SHP77 treated with DMSO at 0.1 percent for 48 hours (cell line): ENCODE measurements at regions not wholly inside any gene's neighbourhood (a gene's known extent, or its start where the extent isn't known, plus 50 kb on each side); places are given as distances from the start of the nearest gene placed in this dataset.

ENCODE experiments used
- DNase-seq: peaks from one replicate; lab custom pipeline; 2025; lab: John Stamatoyannopoulos, UW

DNA sequence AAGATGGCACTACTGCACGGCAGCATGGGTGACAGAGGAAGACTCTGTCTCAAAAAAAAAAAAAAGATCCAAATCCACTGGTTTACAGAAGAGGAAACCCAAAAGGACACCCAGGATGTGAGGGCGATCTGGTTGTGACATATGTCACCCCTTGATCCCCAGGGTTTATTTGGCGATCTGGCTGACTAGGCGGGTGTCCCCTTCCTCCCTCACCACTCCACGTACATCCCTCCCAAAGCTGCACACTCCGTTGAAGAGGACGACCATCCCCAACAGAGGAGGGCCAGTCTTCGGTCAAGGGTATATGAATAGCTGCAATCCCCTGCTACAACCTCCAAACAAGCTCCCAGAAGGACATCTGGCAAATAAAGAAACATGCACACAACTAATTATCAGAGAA lies 111.6 kb downstream of the HTR5A start:
- no peak for DNase-seq

- no peak for DNase-seq
Measured at GRCh38 chr7:155182406-155182970, 112.4 kb downstream of the HTR5A start.

GRCh38 chr7:155183655-155184054 lies 113.5 kb downstream of the HTR5A start:
- DNase-seq = no peak

DNA sequence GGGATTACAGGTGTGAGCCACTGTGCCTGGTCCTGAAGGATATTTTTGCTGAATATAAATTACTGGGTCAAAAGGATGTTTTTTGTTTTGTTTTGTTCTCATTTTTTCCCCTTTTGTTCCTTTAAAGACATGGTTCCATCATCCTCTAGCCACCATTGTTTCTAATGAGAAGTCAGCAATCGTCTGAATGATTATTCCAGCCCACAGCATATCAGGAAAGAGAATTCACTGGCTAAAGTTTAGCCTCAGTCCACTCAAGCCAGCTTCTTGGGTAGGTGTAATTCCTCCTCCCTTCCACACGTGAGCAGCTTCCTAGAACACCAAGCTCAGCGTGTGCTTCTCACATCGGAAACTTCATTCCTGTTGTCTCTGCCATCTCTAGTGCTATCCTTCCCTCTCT lies 112.8 kb upstream of the INSIG1 start:
- no peak for DNase-seq

- no peak for DNase-seq
Measured at GRCh38 chr7:155187061-155187785, 110.5 kb upstream of the INSIG1 start.

DNA sequence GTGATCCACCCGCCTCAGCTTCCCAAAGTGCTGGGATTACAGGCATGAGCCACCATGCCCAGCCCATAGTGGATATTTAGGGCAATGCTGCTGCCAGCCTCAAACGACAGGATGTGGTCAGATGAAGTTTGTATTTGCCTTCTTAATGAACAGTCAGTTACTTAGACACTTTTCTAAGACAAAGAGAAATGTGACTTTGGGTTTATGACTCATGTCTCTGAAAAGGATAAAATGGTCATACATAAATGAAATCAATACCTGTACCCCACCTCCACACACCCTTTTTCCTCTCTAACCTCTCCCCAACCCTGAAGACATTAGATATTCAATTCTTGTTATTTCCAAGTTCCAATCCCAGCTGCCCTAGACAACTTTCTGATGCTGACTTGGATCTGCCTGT lies 109.3 kb upstream of the INSIG1 start:
- DNase-seq = no peak

DNA sequence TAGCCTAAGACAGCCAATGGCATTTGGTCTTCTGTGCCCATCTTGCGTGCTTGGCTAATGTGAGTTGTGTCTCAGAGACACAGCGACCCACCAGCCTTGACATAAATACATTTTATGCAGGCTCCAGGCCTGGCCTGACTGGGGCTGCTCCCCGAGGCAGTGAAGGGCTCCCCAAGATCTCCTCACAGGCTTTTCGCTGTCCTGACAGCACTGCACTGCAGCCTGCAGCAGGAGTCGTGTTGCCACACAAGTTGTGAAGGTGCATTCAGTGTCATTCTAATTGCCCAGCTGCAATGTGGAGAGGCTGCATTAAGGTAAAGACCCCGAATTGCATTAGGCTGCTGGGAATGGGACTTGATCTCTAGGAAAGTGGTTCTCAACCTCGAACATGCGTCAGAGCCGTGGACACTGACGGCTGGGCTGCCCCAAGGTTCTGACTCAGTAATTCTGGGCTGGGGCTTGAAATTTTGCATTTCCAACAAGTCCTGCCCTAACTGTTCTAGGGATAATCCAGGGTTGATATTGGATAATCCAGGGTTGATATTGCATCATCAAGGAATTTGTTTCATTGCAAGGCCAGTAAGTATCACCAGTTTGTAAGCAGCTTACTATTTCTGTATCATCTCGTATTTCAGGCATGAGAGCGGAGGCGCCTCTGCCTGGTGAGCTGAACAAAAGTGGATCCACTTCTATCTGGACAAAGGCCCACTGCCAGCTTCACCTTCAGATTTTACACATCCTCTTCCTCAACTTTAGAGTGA lies 108.7 kb upstream of the INSIG1 start:
- DNase-seq = no peak

- DNase-seq = no peak
Measured at GRCh38 chr7:155189590-155189989, 108.1 kb upstream of the INSIG1 start.

GRCh38 chr7:155190688-155191087 lies 107.0 kb upstream of the INSIG1 start:
- no peak for DNase-seq

- DNase-seq = no peak
Measured at GRCh38 chr7:155191137-155191536, 106.5 kb upstream of the INSIG1 start.

- DNase-seq = no peak
Measured at GRCh38 chr7:155191901-155192478, 105.7 kb upstream of the INSIG1 start.

- no peak for DNase-seq
Measured at GRCh38 chr7:155192961-155193640, 104.6 kb upstream of the INSIG1 start.

DNA sequence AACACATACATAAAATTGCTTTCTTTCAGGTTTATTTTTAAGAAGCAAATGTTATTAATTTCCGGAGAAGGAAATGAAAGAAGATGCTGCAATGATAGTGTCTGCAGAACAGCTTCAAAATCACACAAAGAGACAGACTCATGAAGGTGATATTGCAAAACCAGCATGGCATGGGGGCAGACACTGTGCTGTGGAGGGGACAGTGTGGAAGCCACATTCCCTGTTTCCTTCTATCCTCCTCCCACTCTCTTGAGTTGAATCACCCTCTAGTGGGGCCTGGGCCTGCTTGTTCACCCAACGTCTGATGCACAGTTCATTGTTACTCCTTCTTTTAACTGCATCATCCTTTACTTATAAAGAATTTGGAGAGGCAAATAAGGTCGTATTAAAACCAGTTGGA lies 104.0 kb upstream of the INSIG1 start:
- DNase-seq = no peak

GRCh38 chr7:155194382-155195140 lies 103.1 kb upstream of the INSIG1 start:
- DNase-seq = no peak

- no peak for DNase-seq
Measured at GRCh38 chr7:155195939-155196523, 101.6 kb upstream of the INSIG1 start.

DNA sequence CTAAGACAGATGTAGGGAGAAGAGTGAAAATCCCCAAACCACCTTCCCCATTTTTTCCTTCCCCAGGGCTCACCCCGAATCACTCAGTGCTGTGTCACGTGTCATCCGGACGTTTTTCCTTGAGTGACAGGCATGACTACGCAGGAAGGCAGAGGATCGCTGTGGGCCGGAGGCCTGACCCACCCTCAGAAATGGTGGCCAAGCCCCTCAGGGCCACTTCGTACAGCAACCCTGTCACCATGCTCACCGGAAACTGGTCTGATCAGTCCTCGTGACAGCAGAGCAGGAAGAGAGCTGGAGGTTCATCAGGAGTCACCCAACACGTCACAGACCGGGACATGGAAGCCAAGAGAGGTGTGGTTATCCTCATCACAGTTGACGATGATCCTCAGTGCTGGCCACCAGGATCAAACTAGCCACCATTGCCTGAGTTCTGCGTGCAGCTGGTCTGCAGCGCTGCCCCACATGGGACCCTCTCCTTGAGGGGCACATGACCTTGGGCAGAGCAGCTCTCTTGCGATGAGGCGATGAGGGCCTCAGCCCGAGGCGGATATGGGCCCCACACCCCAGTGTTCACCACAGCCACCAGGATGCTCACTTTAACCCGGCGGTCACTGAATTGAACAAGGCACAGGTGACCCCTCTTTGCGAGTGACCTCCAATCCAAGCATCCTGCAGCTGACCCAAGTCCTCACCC lies 99.3 kb upstream of the INSIG1 start:
- no peak for DNase-seq

DNA sequence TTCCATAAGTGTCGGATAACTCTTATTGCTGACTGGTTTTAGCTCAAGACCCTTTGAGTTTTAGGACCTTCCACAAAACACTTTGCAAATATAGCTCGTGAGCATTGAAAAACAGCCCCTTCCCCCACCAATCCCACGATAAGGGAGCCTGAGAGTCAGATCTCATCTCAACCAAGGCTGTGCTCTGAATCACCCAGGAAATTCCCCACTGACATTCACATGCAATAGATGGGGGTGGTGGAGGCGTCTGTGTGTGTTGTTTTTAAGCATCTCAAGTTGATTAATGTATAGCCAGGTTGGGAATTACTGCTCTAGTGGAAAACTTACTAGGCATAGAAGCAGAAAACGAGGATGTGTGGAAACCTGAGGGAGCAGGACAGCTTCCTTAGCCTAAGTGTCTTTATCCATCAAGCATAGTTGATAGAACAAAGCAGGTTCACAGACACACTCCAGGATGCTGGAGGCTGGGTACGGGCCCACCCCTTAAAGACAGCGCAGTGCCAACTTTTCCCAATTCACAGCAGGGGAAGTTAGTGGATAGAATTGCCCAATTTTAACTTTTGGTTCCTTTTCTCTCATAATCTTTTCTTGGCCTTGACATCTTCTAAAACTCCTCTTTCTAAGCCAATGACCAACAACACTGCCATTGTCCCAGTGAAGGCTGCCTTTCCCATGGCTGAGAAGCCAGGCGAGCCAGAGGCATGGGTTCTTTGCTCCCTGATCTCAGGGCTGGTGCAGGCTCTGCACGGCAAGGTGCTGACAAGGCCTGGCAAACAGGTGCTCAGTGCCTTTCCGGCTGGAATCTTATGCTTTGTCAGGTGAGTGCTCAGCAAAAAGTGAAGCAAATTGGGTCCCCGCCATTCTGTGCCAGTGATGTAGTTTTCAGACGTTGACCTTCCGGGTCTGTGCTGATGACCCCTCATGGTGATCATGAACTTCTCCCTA lies 98.5 kb upstream of the INSIG1 start:
- DNase-seq = no peak

DNA sequence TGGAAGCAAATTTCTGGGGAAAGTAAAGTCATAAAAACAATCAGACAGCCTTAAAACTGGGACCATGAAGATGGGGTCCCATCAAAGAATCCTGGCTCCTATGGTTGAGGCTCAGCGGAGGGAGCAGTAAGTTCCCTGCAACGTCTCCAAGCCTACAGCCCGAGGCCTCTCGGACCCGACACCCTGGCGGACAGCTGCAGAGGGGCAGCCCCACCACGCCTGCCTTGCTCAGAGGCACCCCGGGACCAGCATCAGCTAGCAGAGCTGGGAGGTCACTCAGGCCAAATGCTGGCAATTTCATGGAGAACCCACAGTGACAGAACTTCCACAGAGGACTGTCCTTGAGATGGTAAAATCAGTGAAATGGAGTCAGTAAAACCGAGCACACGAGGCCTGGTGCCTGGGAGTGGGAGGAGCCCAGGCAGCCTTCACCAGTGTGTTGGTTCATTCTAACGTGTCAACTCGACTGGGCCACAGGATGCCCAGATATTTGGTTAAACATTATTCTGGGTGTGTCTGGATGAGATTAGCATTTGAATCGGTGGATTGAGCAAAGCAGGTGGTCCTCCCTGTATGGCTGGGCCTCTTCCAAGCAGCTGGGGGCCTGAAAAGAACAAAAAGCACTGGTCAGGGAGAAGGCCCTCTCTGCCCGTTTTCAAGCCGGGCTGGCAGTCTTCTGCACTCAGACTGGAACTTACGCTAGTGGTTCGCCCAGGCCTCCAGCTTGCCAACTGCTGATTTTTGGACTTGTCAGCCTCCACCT lies 96.2 kb upstream of the INSIG1 start:
- DNase-seq = no peak
